Adrenal gland (tissue), 5 donors: ENCODE measurements at regions not wholly inside any gene's neighbourhood (a gene's known extent, or its start where the extent isn't known, plus 50 kb on each side); places are given as distances from the start of the nearest gene placed in this dataset.

Source experiments
- POLR2A ChIP-seq, 2 donors: fragments of 450-650 bp; IDR thresholded peaks; one replicate each; pipeline ENCODE4 v1.6.1; 2017; ENCODE audit warnings: antibody characterized with exemption in 2 of 2, mild to moderate bottlenecking in 2 of 2, moderate library complexity in 1 of 2
- TF ChIP-seq, protein P1 (sequence below), 6 experiments: fragments of 450-650 bp in 4 of 6; fragments of 200-600 bp in 2 of 6; sonication (generic) in 1 of 6; IDR thresholded peaks; 1 replicate in 5 of 6; 2 replicates in 1 of 6; pipeline versions ENCODE4 v1.5.1 to v1.8.0; 2016 to 2021; ENCODE audit warnings: antibody characterized with exemption in 6 of 6, mild to moderate bottlenecking in 2 of 6, moderate library complexity in 1 of 6
- donor health status: DM: no; HTN: no; CAD: no.

DNA sequence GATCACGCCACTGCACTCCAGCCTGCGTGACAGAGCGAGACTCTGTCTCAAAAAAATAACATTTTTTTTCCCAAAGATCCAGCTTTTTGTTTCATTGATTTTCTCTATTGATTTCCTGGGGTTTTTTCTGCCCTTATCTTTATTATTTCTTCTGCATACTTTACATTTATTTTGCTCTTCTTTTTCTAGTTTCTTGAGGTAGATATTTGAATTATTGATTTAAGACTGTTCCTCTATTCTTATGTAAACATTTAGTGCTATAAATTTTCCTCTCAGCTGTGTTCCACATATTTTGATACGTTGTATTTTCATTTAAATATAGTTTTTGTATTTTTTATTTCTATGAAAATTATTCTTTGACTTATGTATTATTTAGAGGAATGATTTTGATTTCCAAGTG, 89.8 kb downstream of the TEX51 start:
- no peak for TF ChIP-seq POLR2A (IDR thresholded peaks at IDR 0.05)
- TF ChIP-seq, protein P1, sequence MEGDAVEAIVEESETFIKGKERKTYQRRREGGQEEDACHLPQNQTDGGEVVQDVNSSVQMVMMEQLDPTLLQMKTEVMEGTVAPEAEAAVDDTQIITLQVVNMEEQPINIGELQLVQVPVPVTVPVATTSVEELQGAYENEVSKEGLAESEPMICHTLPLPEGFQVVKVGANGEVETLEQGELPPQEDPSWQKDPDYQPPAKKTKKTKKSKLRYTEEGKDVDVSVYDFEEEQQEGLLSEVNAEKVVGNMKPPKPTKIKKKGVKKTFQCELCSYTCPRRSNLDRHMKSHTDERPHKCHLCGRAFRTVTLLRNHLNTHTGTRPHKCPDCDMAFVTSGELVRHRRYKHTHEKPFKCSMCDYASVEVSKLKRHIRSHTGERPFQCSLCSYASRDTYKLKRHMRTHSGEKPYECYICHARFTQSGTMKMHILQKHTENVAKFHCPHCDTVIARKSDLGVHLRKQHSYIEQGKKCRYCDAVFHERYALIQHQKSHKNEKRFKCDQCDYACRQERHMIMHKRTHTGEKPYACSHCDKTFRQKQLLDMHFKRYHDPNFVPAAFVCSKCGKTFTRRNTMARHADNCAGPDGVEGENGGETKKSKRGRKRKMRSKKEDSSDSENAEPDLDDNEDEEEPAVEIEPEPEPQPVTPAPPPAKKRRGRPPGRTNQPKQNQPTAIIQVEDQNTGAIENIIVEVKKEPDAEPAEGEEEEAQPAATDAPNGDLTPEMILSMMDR (IDR thresholded peaks at IDR 0.05) = no peak
